ENCODE measurements at regions not wholly inside any gene's neighbourhood (a gene's known extent, or its start where the extent isn't known, plus 50 kb on each side); places are given as distances from the start of the nearest gene placed in this dataset.

GRCh38 chr13:85420136-85420535 lies 379.1 kb downstream of the SLITRK6 start:
- TF ChIP-seq POLR2A (IDR thresholded peaks at IDR 0.05; ENCODE audit: low read length) (no peak), GATA1 (IDR thresholded peaks at IDR 0.05; ENCODE audit: low read depth, low read length) (no peak)

Data from erythroblast (primary cell).